GM10266 (cell line): ENCODE measurements at regions not wholly inside any gene's neighbourhood (a gene's known extent, or its start where the extent isn't known, plus 50 kb on each side); places are given as distances from the start of the nearest gene placed in this dataset.
"Not testable (repeated sequence)": the region's sequence is repeated elsewhere in the genome, so short reads cannot be mapped to it uniquely, and the experiment has no call there.

ENCODE experiments used
- DNase-seq: peaks from one replicate; pipeline ENCODE4 v3.0.0; 2012; ENCODE audit errors: extremely low spot score
- CTCF ChIP-seq: IDR thresholded peaks from 2 replicates; pipeline ENCODE4 v1.5.1; 2012; ENCODE audit warnings: mild to moderate bottlenecking, low read depth; ENCODE audit not compliant: control insufficient read depth, insufficient read depth; ENCODE audit errors: missing control alignments

GRCh38 chrX:148282504-148282903, 217.9 kb upstream of the AFF2 start:
- no peak for DNase-seq
- no peak for TF ChIP-seq CTCF

GRCh38 chrX:148284056-148284455, 216.4 kb upstream of the AFF2 start:
- TF ChIP-seq CTCF: no peak
- DNase-seq: no peak

- DNase-seq: no peak
- TF ChIP-seq CTCF: no peak
Observed at GRCh38 chrX:148284821-148285220, 215.6 kb upstream of the AFF2 start.

GRCh38 chrX:148288451-148288850, 212.0 kb upstream of the AFF2 start:
- no peak for DNase-seq
- TF ChIP-seq CTCF: no peak

DNA sequence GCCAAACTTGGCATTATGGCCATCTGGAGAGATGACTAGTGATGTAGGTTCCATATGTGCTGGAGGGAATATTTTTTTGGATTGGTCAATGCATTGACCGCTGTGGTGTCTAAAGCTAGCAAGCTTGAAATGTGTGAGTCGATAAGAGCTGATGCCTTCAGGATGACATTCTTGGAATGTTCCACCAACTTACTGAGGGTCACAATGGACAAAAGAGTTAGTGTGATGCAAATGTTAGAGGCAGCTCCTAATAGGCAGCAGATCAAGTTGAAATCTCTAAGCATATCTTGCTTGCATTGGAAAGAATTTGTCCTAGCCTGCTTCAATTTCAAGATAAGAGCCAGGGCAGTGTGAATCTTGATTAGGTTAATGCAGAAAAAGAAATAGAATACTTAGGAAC, 210.4 kb upstream of the AFF2 start:
- TF ChIP-seq CTCF: no peak
- no peak for DNase-seq

GRCh38 chrX:148290931-148291330, 209.5 kb upstream of the AFF2 start:
- no peak for TF ChIP-seq CTCF
- no peak for DNase-seq

DNA sequence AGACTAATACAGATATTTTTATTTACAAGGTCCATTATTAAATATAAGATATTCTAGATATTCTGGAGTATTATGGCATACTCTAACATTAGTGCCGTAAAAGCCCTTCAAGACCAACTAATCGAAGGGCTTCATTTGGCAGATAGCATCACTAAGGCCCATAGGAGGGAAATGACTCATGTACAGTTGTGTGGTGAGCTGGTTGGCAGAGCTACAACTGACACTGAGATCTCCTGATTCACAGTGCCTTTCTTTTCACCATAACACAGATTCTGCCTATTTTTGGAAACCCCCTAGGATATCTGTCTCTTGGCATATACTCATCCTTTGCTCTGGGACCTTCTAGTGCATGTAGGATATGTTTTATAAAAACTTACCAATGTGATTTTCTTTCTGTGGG, 201.7 kb upstream of the AFF2 start:
- no peak for DNase-seq
- TF ChIP-seq CTCF: no peak

GRCh38 chrX:148305214-148305613, 195.2 kb upstream of the AFF2 start:
- not testable (repeated sequence) for DNase-seq
